H1 (cell line): ENCODE measurements at regions not wholly inside any gene's neighbourhood (a gene's known extent, or its start where the extent isn't known, plus 50 kb on each side); places are given as distances from the start of the nearest gene placed in this dataset.

Source experiments
- ATF2 ChIP-seq: IDR thresholded peaks from 2 replicates; pipeline ENCODE4 v1.6.1; 2012; ENCODE audit warnings: low read length, inconsistent platforms
- CTCF ChIP-seq, 3 experiments: IDR thresholded peaks; 1 replicate in 2 of 3; 2 replicates in 1 of 3; pipeline versions ENCODE4 v1.5.1 to v1.6.1; 2011; ENCODE audit warnings: low read length in 3 of 3, mild to moderate bottlenecking in 3 of 3, inconsistent platforms in 2 of 3, low read depth in 1 of 3, moderate library complexity in 1 of 3; ENCODE audit not compliant: insufficient read depth in 1 of 3; ENCODE audit errors: control extremely low read depth in 1 of 3
- POLR2A ChIP-seq, 2 experiments: IDR thresholded peaks; 1 replicate in 1 of 2; 2 replicates in 1 of 2; pipeline ENCODE4 v1.6.1; 2011; ENCODE audit warnings: low read depth in 2 of 2, low read length in 2 of 2, mild to moderate bottlenecking in 2 of 2; ENCODE audit errors: control extremely low read depth in 1 of 2
- POLR2AphosphoS5 ChIP-seq: IDR thresholded peaks from 2 replicates; pipeline ENCODE4 v1.6.1; 2011; ENCODE audit warnings: low read depth, low read length
- SP1 ChIP-seq: IDR thresholded peaks from 2 replicates; pipeline ENCODE4 v1.6.1; 2011; ENCODE audit warnings: low read depth, low read length
- TAF7 ChIP-seq: optimal IDR thresholded peaks from 2 replicates; pipeline ENCODE3; 2011; ENCODE audit warnings: low read depth, mild to moderate bottlenecking, inconsistent platforms, low read length, moderate library complexity, borderline replicate concordance

- no peak for TF ChIP-seq SP1
- TF ChIP-seq CTCF (IDR thresholded peaks at IDR 0.05; ENCODE audit: control extremely low read depth in 1 of 3, insufficient read depth in 1 of 3, low read depth in 1 of 3, low read length in 3 of 3): no peak
- TF ChIP-seq POLR2AphosphoS5: no peak
- no peak for TF ChIP-seq TAF7
- no peak for TF ChIP-seq ATF2
- no peak for TF ChIP-seq POLR2A (IDR thresholded peaks at IDR 0.05; ENCODE audit: control extremely low read depth in 1 of 2, low read depth in 2 of 2, low read length in 2 of 2)
These were observed 244.1 kb upstream of the STT3B start for GRCh38 chr3:31288641-31289100.
